Ureter (tissue), 1 donor: ENCODE measurements at regions not wholly inside any gene's neighbourhood (a gene's known extent, or its start where the extent isn't known, plus 50 kb on each side); places are given as distances from the start of the nearest gene placed in this dataset.
A peak's percentile ranks its signal among the peaks of the same experiment; 100 is the strongest.

ENCODE experiments used
- DNase-seq: peaks from one replicate; pipeline ENCODE4 v3.0.0-alpha.2; 2020; ENCODE audit warnings: low spot score
- donor health status: DM: yes; HTN: yes; CAD: no.

DNA sequence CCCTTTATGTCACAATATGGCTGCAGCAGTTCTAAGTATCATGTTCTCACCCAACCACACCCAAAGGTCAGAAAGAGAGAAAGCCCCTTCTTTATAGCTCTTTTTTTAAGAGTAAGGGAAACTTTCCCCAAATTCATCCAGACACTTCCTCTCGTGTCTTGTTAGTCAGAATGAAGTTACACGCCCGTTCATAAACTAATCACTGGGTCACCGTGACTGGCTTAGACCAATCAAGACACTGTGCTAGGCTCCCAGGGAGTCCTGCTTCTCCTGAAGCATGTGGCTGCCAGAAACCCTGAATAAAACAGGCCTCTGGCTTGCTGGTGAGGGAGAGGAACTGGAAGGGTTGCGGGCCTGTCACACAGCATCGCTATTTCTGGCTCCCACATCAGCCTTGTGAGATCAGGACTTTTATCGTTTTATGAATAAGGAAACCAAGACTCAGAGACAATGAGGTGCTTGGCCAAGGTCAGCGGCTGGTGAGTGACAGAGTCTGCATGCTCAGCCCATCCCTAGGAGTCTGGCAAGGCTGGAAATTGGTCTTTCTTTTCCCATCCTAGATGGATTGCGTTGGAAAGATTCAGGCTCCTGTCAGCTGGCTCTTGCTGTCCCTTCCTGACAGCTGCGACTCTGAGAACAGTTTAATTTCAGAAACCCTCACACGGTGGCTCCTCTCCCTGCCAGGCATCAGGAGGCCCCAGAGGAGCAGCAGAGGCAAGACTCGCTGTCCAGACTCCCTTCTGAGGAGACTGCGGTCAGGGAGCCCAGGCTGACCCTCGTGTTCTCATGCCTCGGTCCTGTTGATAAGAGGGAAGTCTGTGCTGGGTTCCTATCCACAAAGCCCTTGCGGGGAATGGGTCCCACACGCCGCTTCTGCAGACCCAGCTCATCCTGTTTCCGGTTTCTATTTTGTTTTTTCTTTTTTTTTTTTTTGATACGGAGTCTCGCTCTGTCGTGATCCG is 104.5 kb upstream of the TAF1B start:
- DNase-seq = no peak

GRCh38 chr2:9739531-9739964 is 103.7 kb upstream of the TAF1B start:
- DNase-seq = peak; percentile 66

DNA sequence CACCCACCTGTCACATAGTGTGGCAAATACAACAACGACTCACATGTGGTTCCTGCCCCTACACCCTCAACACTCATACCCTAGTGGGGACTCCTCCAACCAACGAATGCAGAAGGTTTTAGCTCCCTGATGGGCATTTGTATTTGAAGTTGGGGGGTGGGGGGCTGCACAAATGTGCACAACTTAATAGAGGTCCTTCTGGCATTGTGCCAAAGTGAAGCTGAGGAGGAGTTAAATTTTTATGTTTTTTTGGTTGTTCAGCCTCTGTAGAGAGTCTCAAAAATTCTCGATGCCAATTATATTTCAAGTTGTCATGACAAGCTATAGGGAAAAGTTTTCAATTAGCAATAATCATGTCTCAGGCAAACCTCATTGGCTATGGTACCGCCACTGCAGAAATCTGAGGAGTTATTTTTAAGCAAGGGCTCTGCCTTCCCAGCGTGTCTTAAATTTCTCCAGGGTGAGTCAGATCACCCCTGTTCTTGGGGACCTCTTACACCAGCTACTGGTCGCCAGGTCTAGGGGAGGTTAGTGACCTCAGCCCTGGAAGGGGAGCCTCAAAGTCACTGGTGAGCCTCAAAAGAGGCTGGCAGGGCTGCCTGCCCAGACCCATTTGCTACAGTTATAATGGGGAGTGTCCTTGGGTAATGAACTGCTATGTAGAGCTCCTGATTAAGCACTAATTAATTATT is 102.7 kb upstream of the TAF1B start:
- no peak for DNase-seq

DNA sequence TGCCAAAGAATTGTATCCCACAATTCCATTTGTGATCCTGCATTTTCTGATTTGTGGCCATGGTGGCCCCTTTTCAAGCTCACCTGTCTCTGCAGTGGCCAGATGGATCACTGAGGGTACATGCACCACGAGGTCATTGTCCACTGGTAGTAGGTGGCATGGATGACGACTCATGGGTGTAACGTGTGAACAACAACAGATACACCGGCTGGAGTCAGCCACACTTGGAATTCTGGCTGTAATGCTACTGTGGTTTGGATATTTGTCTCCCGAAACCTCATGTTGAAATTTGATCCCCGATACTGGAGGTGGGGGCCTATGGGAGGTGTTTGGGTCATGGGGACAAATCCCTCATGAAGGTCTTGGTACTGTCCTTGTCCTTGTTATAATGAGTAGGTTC is 102.2 kb upstream of the TAF1B start:
- no peak for DNase-seq

DNA sequence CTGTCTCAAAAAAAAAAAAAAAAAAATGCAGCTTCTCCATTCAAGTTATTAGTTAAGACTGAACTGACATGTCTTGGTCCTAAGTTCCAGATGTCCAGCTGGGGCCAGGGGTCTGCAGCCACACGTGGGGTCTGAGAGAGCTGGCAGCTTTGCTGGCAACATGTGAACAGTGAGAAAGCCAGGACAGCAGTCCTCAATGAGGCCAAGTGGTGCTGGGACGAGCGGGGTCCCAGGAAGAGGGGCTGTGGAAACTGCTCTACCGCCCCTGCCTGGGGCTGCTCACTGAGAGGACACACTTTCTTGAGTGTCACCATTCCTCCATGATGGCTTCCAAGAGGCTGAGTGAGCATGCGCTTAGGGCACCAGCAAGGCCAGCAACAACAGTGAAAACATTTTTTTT is 100.7 kb upstream of the TAF1B start:
- DNase-seq = no peak

DNA sequence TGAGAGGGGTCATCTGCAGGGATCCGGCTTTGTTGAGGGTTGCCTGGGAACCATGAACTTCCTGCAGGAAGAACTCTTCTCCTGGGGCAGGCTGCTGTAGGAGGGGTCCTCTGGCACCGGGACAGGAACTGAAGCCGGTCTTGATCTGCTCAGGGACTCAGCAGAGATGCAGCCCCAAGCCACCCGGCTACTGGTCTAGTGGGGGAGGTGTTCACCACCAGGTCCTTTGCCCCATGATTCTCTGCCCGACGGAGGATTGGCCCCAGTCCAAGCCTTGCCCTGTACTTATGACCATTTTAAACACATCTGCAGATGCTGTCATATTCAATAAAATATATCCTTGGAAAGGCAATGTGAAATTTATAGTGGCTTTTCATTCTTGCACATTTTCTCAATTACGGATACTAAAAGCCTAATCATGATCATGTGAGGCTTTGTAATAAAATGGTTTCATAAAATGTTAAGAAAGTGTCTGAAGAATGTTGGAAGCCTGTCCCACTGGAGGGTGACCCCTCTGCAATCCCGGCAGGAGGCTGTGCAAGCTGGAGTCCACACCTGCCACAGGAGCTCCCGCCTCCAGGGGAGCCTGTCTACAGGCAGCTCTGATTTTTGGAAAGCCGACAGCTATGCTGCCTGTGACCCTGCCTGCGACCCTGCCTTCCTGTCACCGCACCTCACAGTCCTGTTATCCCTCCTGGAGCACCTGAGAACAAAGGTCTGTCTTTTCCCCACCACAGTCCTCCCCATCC is 98.8 kb upstream of the TAF1B start:
- DNase-seq = no peak

DNA sequence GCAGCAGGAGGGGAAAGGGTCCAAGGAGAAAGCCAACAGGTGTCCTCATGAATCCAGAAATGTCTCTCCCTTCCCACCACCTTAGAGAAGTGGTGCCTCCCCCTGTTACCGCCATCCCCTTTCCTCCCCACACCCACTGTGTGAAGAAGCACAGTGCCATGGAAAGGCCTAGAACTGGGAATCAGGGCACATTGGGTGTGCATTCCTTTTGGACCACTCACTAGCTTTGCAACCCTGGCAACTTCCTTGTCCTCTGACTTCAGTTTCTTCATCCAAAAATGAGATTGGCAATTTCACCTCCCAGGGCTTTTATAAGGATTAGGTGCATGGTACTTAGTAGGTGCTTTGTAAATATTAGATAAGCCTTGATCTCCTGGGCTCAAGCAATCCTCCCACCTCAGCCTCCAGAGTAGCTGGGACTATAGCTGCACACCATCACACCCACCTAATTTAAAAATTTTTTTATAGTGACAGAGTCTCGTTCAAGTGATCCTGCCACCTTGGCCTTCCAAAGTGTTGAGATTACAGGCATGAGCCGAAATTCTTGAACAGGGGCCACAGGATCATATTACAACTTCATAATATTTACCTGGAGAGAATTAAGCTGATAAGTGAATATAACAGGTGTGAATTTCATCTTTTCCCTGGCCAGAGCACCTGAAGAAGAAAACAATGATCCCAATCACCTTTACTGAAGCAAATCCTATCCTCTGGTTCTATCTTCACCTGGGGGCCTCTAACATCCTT is 97.9 kb upstream of the TAF1B start:
- DNase-seq = no peak

- DNase-seq = no peak
These were observed 95.9 kb upstream of the TAF1B start for GRCh38 chr2:9747396-9747795.

- no peak for DNase-seq
These were observed 94.7 kb upstream of the TAF1B start for GRCh38 chr2:9748577-9748976.

DNA sequence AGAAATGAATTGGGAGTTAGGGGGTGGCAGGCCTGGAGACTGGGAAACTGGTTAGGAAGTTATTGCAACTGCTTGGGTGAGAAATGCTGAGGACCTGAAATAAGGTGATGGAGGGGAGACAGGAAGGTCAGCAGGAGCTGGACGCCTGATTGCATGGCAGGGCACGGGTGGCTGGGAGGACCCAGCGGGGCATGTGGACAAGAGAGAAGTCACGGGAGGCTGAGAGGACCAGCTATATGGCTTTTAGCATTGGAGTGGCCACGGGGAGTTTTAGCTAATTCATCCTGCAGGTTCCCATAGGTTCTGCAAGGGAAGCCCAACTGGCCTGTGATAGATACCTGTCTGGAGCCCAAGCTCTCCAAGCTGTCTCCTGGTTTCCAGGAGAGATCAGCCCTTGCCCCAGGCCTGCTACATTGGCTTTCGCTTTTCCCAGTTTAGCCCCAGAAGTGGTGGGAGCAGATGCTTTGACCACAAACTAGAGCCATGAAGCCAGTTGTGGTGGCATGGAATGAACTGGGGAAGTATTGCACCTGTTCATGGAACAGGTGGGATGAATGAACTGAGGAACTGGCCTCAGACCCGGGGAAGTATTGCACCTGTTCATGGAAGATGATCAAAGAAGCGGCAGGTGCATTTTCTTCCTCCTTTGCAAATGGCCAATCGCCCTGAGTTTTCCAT is 93.6 kb upstream of the TAF1B start:
- no peak for DNase-seq

DNA sequence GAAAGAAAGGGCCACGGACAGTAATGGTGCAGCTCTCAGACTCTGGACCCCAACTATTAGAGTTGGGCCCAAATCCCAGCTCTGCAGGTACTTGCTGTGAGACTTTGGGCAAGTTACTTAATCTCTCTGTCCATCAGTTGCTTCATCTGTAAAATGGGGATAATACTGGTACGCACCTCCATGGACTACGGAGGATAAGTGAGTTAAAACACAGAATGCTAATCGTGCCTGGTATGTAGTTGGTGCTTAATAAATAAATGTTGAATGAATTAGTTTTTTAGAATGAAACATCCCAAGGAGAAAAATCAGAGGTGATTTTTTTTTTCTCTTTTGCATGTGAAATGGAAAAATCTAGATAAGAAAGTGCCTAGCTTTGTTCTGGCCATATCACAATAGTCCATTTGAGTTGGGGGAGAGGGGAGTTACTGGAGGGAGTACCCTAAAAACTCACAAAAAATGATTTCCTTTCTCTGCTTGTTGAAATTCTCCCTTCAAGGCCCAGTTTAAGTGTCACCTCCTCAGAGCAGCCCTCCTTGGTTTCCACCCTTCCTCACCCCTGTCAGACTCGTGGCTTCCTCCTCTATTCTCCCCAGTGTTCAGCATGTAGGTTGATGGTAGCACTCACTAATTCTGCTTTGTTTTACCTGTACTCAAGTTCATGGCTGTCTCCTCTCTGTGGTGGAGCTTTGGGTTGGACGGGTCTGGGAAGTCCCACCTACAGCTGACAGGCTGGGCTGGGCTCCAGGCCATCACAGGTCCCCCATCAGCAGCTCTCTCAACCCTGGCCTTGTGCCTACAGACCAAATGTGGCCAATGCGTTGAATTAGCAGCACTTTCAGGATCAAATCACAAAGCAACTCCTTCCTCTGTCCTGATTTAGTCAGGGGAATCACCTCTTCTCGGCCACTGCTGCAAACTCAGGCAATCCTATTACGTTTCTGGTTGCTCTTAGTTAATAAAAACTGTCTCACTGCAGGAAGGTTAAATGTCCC is 92.8 kb upstream of the TAF1B start:
- DNase-seq = no peak

GRCh38 chr2:9751831-9752230 is 91.4 kb upstream of the TAF1B start:
- no peak for DNase-seq

DNA sequence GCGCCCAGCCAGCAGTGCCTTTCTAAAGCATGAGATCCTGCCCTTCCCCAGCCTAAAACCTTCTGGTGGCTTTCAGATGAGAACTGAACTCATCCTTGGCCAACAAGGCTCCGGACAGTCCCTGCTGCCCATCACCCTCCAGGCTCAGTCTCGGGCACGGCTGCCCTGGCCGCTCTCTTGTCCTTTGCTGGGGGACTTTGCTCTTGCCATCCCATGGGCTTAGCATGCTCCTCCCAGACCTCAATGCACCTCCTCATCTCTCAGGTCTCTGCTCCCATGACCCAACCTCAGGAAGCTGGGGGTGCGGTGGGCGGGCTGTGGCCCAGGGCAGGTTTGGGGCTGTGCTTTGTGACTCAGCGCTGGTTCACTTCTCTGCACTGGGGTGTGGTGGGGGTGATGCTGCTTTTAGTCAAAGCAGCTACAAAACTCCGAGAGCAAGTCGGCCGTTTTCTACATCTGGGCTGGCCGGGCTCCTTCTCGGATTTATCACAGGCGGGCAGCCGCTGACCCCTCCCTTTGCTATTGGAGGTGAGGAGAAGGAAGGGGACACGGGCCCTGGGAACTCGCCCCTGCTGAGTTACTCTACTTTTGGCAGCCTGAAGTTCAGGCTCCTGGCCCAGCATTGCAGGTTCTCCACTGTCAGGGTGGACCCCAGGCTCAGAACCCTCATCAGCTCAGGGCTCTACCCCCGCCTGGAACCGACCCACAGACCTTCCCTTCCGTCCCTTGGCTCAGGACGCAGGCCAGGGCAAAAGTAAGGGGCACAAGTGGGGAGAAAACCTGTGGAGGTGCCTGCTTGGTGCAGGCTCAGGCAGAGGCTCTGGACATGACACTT is 90.6 kb upstream of the TAF1B start:
- DNase-seq = no peak

DNA sequence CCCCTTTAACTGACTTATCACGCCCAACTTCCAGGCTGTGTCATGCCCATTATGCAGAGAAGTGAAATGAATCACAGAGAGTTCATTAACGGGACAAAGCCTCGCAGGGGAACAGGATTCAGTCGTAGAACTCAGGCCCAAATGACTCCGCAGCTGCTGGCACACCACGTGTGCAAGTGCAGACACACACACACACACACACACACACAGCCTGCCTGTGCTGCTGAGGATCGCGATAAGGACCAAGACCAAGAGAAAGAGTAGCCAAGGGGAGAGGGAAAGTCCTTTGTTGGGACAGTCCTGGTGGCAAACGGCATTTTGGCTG is 90.0 kb upstream of the TAF1B start:
- peak; percentile 56 for DNase-seq

- DNase-seq = peak; percentile 67
These were observed 89.4 kb upstream of the TAF1B start for GRCh38 chr2:9753665-9754531.

DNA sequence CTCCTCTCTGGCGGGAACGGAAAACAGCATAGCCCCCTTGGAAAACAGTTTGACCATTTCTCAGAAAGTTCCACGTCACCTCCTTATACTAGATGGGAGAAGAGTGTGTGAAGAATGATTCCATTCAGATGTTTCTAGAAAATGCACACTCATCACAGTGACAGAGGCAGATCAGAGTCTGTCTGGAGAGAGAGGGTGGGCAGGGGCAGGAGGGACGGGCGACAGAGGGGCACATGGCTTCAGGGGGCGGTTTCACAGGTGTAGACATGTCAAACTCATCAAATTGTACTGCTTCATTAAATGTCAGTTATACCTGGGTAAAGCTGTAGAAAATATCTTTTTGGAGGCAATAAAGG is 88.8 kb upstream of the TAF1B start:
- DNase-seq = no peak

GRCh38 chr2:9755008-9755407 is 88.3 kb upstream of the TAF1B start:
- no peak for DNase-seq

DNA sequence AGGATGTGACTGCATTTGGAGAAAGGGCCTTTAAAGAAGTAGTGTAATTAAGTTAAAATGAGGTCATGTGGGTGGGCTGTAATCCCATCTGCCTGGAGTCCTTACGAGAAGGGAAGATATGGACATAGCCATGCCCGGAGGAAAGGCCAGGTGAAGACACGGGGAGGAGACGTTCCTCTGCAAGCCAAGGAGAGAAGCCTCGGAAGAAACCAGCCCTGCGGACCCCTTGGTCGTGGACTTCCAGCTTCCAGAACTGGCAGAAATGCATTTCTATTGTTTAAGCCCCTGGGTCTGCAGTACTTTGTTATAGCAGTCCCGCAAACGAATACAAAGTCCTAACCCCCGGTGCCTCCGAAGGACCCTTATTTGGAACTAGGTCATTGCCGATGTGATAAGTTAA is 87.6 kb upstream of the TAF1B start:
- DNase-seq = no peak
